ENCODE measurements at regions not wholly inside any gene's neighbourhood (a gene's known extent, or its start where the extent isn't known, plus 50 kb on each side); places are given as distances from the start of the nearest gene placed in this dataset.
"Not testable (repeated sequence)": the region's sequence is repeated elsewhere in the genome, so short reads cannot be mapped to it uniquely, and the experiment has no call there.

DNA sequence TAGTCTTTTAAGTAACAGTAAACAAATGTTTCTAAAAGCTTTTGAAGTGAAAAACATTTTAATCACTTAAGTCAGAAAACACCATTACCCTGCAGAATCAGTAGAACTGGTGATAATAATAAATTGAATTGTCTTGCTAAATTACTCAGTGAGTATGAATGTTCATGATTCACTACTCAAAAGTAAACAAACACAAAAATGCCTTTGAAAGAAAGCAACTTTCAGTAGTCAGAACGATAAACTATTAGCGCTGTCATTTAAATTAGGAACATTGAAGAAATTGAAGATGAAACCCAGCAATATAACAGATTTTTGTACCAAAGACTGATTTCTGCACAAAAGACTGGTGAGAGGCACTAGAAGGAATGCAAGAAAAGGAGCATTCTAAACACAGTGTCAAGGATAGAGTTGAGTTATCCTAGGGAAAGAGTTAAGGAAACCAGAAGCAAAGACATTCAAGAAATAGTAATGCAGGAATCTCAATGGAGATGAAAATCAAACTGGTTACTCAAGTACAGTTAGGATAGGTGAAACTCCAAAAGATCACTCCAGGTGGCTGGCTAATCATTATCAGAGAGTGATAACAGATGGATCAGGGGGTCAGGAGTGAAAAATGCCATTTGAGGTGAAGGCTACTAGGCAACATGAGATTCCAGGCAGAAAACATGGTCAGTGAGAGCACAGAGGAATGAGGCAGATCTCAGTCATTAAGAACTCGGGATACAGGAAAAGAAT, 77.4 kb upstream of the ALG10 start (continued):
- TF ChIP-seq GABPA (IDR thresholded peaks at IDR 0.05; ENCODE audit: low read depth) = no peak
- TF ChIP-seq RCOR1 (IDR thresholded peaks at IDR 0.05; ENCODE audit: low read length) = no peak
- no peak for TF ChIP-seq FOSL2 (IDR thresholded peaks at IDR 0.05; ENCODE audit: borderline replicate concordance, low read depth)
- TF ChIP-seq, protein P1, sequence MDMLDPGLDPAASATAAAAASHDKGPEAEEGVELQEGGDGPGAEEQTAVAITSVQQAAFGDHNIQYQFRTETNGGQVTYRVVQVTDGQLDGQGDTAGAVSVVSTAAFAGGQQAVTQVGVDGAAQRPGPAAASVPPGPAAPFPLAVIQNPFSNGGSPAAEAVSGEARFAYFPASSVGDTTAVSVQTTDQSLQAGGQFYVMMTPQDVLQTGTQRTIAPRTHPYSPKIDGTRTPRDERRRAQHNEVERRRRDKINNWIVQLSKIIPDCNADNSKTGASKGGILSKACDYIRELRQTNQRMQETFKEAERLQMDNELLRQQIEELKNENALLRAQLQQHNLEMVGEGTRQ (IDR thresholded peaks at IDR 0.05; ENCODE audit: borderline replicate concordance, low read depth, low read length) = no peak
- TF ChIP-seq POLR2AphosphoS5 (IDR thresholded peaks at IDR 0.05; ENCODE audit: low read depth, low read length) = no peak

DNA sequence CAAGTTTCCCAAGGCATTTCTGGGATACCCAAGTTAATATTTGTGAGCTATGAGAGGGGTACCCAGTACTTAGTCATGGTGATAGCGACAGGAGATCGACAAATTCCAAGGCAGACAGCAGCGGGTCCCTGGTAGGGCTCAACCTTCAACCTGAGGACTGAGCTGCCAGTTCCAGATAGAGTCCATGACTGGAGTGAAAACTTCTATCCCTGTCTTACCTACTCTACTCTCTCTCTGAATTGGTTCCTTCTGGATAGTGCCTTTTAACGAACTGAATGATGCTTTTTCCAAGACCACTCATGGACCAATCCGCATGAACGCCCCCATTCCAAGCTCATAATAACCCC, 76.9 kb upstream of the ALG10 start:
- no peak overlapping the region for H3K4me2 ChIP-seq
- no peaks in the 10 kb centered on the region for H3K79me2 ChIP-seq (ENCODE audit: insufficient read depth)
- no peaks in the 10 kb centered on the region for H3K9me3 ChIP-seq
- H3K4me3 ChIP-seq (ENCODE audit: low read depth in 2 of 2, low read length in 1 of 2) = no peak overlapping the region
- H3F3A ChIP-seq (replicated peaks; ENCODE audit: insufficient read depth) = no peaks in the 10 kb centered on the region
- H3K36me3 ChIP-seq (replicated peaks in 1 of 2; ENCODE audit: control insufficient read depth in 1 of 2, insufficient read depth in 2 of 2, low read length in 1 of 2) = no peaks in the 10 kb centered on the region
- DNase-seq = no peak
- H3K27ac ChIP-seq (ENCODE audit: low read depth in 2 of 2, low read length in 1 of 2) = no peak overlapping the region
- H3K4me1 ChIP-seq (ENCODE audit: control insufficient read depth in 1 of 2, insufficient read depth in 2 of 2, low read depth in 1 of 2, low read length in 1 of 2) = no peaks in the 10 kb centered on the region
- ChIA-PET CTCF (no interaction called here), POLR2A (no interaction called here)
- WGBS (ENCODE audit: low lambda C conversion rate) = 5% methylated on average over 6 of the region's 6 CpGs
- H3K27me3 ChIP-seq (ENCODE audit: insufficient read depth) = no peaks in the 10 kb centered on the region
- no peak for TF ChIP-seq EP300 (IDR thresholded peaks at IDR 0.05; ENCODE audit: borderline replicate concordance in 1 of 2, low read depth in 1 of 2, low read length in 1 of 2)
- TF ChIP-seq, protein P2, sequence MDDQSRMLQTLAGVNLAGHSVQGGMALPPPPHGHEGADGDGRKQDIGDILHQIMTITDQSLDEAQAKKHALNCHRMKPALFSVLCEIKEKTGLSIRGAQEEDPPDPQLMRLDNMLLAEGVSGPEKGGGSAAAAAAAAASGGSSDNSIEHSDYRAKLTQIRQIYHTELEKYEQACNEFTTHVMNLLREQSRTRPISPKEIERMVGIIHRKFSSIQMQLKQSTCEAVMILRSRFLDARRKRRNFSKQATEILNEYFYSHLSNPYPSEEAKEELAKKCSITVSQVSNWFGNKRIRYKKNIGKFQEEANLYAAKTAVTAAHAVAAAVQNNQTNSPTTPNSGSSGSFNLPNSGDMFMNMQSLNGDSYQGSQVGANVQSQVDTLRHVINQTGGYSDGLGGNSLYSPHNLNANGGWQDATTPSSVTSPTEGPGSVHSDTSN (IDR thresholded peaks at IDR 0.05) = no peak
- TF ChIP-seq JUND (IDR thresholded peaks at IDR 0.05) = no peak
- no peak for TF ChIP-seq MEF2A (IDR thresholded peaks at IDR 0.05; ENCODE audit: borderline replicate concordance, low read depth)
- no peak for TF ChIP-seq POLR2AphosphoS5 (IDR thresholded peaks at IDR 0.05; ENCODE audit: low read depth, low read length)
- no peak for TF ChIP-seq ELF1 (IDR thresholded peaks at IDR 0.05)
- TF ChIP-seq, protein P1 (IDR thresholded peaks at IDR 0.05; ENCODE audit: borderline replicate concordance, low read depth, low read length) = no peak
- TF ChIP-seq, protein P3, sequence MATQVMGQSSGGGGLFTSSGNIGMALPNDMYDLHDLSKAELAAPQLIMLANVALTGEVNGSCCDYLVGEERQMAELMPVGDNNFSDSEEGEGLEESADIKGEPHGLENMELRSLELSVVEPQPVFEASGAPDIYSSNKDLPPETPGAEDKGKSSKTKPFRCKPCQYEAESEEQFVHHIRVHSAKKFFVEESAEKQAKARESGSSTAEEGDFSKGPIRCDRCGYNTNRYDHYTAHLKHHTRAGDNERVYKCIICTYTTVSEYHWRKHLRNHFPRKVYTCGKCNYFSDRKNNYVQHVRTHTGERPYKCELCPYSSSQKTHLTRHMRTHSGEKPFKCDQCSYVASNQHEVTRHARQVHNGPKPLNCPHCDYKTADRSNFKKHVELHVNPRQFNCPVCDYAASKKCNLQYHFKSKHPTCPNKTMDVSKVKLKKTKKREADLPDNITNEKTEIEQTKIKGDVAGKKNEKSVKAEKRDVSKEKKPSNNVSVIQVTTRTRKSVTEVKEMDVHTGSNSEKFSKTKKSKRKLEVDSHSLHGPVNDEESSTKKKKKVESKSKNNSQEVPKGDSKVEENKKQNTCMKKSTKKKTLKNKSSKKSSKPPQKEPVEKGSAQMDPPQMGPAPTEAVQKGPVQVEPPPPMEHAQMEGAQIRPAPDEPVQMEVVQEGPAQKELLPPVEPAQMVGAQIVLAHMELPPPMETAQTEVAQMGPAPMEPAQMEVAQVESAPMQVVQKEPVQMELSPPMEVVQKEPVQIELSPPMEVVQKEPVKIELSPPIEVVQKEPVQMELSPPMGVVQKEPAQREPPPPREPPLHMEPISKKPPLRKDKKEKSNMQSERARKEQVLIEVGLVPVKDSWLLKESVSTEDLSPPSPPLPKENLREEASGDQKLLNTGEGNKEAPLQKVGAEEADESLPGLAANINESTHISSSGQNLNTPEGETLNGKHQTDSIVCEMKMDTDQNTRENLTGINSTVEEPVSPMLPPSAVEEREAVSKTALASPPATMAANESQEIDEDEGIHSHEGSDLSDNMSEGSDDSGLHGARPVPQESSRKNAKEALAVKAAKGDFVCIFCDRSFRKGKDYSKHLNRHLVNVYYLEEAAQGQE (IDR thresholded peaks at IDR 0.05; ENCODE audit: low read depth, low read length) = no peak
- no peak for TF ChIP-seq GABPA (IDR thresholded peaks at IDR 0.05; ENCODE audit: low read depth)
- TF ChIP-seq CHD2 (IDR thresholded peaks at IDR 0.05; ENCODE audit: low read length, partially characterized antibody) = no peak
- no peak for TF ChIP-seq MXI1 (IDR thresholded peaks at IDR 0.05; ENCODE audit: low read depth, low read length)
- no peak for TF ChIP-seq EZH2phosphoT487 (IDR thresholded peaks at IDR 0.05; ENCODE audit: borderline replicate concordance, low read depth)
- no peak overlapping the region for H3K9ac ChIP-seq
- H4K20me1 ChIP-seq (ENCODE audit: insufficient read depth) = no peaks in the 10 kb centered on the region
- H3K9me2 ChIP-seq = no peaks in the 10 kb centered on the region
- H2AFZ ChIP-seq (ENCODE audit: low read depth) = no peak overlapping the region

DNA sequence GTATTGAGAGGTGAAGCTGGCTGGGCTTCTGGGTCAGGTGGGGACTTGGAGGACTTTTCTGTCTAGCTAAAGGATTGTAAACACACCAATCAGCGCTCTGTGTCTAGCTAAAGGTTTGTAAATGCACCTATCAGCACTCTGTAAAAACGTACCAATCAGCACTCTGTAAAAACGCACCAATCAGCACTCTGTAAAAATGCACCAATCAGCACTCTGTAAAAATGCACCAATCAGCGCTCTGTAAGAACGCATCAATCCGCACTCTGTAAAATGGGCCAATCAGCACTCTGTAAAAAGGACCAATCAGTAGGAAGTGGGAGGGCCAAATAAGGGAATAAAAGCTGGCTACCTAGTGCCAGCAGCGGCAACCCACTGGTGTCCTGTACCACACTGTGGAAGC, 56.1 kb upstream of the ALG10 start:
- H3K4me3 ChIP-seq (ENCODE audit: low read depth in 2 of 2, low read length in 1 of 2); H3K4me1 ChIP-seq (ENCODE audit: control insufficient read depth in 1 of 2, insufficient read depth in 2 of 2, low read depth in 1 of 2, low read length in 1 of 2); H3K27me3 ChIP-seq (ENCODE audit: insufficient read depth); H4K20me1 ChIP-seq (ENCODE audit: insufficient read depth); H3F3A ChIP-seq (replicated peaks; ENCODE audit: insufficient read depth); H3K4me2 ChIP-seq; DNase-seq; H2AFZ ChIP-seq (ENCODE audit: low read depth); H3K36me3 ChIP-seq (replicated peaks in 1 of 2; ENCODE audit: control insufficient read depth in 1 of 2, insufficient read depth in 2 of 2, low read length in 1 of 2); H3K79me2 ChIP-seq (ENCODE audit: insufficient read depth); H3K9me3 ChIP-seq; CTCF ChIA-PET; H3K9ac ChIP-seq; H3K27ac ChIP-seq (ENCODE audit: low read depth in 2 of 2, low read length in 1 of 2); POLR2A ChIA-PET; H3K9me2 ChIP-seq: not testable (repeated sequence)
- WGBS (ENCODE audit: low lambda C conversion rate) = 7% methylated on average over 7 of the region's 7 CpGs
